ENCODE measurements at regions not wholly inside any gene's neighbourhood (a gene's known extent, or its start where the extent isn't known, plus 50 kb on each side); places are given as distances from the start of the nearest gene placed in this dataset.

DNA sequence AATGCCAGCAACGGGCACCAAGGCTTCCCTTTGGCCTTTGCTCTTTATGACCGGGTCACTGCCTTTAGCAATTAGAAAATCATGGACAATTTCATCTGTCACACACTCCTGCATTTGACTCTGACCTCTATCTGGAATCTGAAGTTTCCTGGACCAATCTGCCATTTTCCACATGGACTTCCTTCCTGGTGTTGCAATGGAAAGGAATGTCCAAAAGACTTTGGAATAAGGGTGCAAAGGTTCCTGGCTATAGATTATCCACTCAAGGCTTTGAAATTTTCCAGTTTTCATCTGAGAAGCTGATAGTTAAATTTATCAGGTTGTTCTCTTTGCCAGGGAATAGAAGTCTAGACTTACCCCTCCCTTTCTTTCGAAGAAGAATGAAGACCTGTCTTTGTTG is 523.1 kb upstream of the ZNF462 start:
- TF ChIP-seq, protein P1, sequence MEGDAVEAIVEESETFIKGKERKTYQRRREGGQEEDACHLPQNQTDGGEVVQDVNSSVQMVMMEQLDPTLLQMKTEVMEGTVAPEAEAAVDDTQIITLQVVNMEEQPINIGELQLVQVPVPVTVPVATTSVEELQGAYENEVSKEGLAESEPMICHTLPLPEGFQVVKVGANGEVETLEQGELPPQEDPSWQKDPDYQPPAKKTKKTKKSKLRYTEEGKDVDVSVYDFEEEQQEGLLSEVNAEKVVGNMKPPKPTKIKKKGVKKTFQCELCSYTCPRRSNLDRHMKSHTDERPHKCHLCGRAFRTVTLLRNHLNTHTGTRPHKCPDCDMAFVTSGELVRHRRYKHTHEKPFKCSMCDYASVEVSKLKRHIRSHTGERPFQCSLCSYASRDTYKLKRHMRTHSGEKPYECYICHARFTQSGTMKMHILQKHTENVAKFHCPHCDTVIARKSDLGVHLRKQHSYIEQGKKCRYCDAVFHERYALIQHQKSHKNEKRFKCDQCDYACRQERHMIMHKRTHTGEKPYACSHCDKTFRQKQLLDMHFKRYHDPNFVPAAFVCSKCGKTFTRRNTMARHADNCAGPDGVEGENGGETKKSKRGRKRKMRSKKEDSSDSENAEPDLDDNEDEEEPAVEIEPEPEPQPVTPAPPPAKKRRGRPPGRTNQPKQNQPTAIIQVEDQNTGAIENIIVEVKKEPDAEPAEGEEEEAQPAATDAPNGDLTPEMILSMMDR (IDR thresholded peaks at IDR 0.05; ENCODE audit: low read depth, low read length) = no peak
- no peak for DNase-seq (ENCODE audit: low read depth)
- no peak overlapping the region for H3K4me3 ChIP-seq (ENCODE audit: low read depth, low read length)

DNA sequence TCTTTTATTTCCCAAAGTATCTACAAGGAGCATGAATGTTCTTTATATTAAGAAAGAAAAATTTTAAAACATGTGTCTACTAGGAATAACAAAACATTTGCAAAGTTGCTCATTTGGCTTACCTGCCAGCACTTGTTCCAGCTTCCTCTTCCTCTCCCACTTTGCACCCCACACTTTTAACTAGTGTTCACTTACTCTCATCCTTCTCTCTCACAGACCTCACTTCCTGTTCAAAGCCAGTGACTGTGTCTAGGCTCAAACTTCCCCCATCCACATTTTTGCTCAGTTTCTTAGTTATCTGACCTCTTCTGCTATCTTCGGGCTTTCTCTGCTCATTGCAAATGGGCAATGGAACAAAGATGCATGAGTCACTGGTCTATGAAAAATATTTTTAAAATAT is 512.2 kb upstream of the ZNF462 start:
- H3K4me3 ChIP-seq (ENCODE audit: low read depth, low read length) = no peak overlapping the region
- DNase-seq (ENCODE audit: low read depth) = peak; percentile 2
- TF ChIP-seq, protein P2, sequence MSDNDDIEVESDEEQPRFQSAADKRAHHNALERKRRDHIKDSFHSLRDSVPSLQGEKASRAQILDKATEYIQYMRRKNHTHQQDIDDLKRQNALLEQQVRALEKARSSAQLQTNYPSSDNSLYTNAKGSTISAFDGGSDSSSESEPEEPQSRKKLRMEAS (IDR thresholded peaks at IDR 0.05; ENCODE audit: low read depth, low read length) = no peak
- TF ChIP-seq, protein P1 (IDR thresholded peaks at IDR 0.05; ENCODE audit: low read depth, low read length) = no peak
- TF ChIP-seq POLR2A (IDR thresholded peaks at IDR 0.05; ENCODE audit: extremely low read depth, insufficient read length) (no peak), MYC (IDR thresholded peaks at IDR 0.05; ENCODE audit: low read depth, low read length) (no peak)

DNA sequence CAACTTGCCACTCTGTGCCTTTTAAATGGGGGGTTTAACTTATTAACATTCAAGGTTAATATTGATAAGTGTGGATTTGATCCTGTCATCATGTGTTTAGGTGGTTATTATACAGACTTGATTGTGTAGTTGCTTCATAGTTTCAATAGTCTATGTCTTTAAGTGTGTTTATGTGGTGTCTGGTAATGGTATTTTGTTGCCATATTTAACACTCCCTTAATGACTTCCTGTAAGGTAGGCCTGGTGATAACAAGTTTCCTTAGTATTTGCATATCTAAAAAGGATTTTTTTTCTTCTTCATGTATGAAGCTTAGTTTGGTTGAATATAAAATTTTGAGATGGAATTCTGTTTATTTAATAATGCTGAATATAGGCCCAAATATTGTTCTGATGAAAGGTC is 506.0 kb upstream of the ZNF462 start:
- H3K4me3 ChIP-seq (ENCODE audit: low read depth, low read length) = no peak overlapping the region
- TF ChIP-seq POLR2A (IDR thresholded peaks at IDR 0.05; ENCODE audit: extremely low read depth, insufficient read length) = no peak
- TF ChIP-seq, protein P1 (IDR thresholded peaks at IDR 0.05; ENCODE audit: low read depth, low read length) = no peak
- TF ChIP-seq, protein P2 (IDR thresholded peaks at IDR 0.05; ENCODE audit: low read depth, low read length) = no peak
- no peak for DNase-seq (ENCODE audit: low read depth)

DNA sequence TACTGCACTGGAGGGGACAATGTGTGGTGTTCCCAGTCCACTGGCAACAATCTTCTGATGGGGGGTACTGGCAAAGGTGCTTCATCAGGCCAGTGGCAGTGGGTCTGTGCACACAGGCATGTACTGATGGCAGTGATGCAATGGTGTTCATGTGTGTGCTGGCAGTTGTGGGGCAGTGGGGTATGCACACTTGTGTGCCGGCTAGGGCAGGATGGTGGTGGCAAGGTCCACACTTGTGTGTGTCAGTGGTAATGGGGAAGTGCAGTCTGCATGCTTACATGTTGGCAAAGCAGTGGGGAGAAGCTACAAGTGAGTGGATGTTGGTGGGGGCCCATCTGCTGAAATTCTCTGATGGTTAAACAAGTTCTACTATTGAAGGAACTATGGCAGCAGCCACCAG is 504.6 kb upstream of the ZNF462 start:
- no peak for TF ChIP-seq POLR2A (IDR thresholded peaks at IDR 0.05; ENCODE audit: extremely low read depth, insufficient read length)
- DNase-seq (ENCODE audit: low read depth) = no peak
- H3K4me3 ChIP-seq (ENCODE audit: low read depth, low read length) = no peak overlapping the region

DNA sequence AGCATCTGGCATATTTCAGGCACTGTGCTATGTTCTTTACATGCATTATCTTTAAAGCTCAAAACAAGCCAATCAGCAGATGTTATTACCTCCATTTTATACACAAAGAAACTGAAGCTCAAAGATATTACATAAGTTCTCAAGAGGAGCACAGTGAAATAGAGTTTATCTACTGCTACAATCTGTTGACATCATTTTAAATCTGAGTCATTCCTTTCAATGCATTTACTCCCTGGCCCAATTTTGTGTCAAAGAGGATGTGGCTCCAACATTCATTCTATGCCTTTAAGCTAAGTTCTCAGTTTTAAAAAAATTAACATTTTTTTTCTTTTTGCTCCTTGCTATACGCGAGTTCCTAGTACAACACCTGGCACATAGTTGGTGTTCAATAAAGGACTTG is 486.3 kb upstream of the ZNF462 start:
- DNase-seq (ENCODE audit: low read depth) = no peak
- H3K4me3 ChIP-seq (ENCODE audit: low read depth, low read length) = no peak overlapping the region
- TF ChIP-seq, protein P2 (IDR thresholded peaks at IDR 0.05; ENCODE audit: low read depth, low read length) = no peak
- TF ChIP-seq POLR2A (IDR thresholded peaks at IDR 0.05; ENCODE audit: extremely low read depth, insufficient read length) = no peak
- TF ChIP-seq MYC (IDR thresholded peaks at IDR 0.05; ENCODE audit: low read depth, low read length) = no peak
- TF ChIP-seq, protein P1 (IDR thresholded peaks at IDR 0.05; ENCODE audit: low read depth, low read length) = no peak

DNA sequence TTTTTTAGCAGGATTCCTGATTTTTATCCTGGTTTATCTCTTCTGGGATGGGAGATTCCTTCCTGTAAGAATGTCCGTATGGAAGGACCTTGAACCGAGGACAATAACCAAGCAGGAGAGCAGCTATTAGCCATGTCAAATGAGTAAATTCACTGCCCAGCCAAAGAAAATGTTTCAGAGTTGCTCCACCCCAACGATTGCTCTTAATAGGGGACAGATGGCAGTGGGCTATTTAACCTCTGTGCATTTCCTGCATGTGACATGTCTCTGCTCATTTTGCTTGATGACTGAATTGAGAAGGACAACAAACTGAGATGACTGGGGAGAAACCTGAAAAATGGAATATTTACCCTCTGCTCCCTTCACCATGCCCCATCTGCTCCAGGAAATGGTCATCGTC is 479.9 kb upstream of the ZNF462 start:
- DNase-seq (ENCODE audit: low read depth) = no peak
- H3K4me3 ChIP-seq (ENCODE audit: low read depth, low read length) = no peak overlapping the region
- TF ChIP-seq MYC (IDR thresholded peaks at IDR 0.05; ENCODE audit: low read depth, low read length) (no peak), POLR2A (IDR thresholded peaks at IDR 0.05; ENCODE audit: extremely low read depth, insufficient read length) (no peak)
- TF ChIP-seq, protein P2 (IDR thresholded peaks at IDR 0.05; ENCODE audit: low read depth, low read length) = no peak
- TF ChIP-seq, protein P1 (IDR thresholded peaks at IDR 0.05; ENCODE audit: low read depth, low read length) = no peak

Data from NB4 (cell line).